ENCODE measurements at regions not wholly inside any gene's neighbourhood (a gene's known extent, or its start where the extent isn't known, plus 50 kb on each side); places are given as distances from the start of the nearest gene placed in this dataset.

DNA sequence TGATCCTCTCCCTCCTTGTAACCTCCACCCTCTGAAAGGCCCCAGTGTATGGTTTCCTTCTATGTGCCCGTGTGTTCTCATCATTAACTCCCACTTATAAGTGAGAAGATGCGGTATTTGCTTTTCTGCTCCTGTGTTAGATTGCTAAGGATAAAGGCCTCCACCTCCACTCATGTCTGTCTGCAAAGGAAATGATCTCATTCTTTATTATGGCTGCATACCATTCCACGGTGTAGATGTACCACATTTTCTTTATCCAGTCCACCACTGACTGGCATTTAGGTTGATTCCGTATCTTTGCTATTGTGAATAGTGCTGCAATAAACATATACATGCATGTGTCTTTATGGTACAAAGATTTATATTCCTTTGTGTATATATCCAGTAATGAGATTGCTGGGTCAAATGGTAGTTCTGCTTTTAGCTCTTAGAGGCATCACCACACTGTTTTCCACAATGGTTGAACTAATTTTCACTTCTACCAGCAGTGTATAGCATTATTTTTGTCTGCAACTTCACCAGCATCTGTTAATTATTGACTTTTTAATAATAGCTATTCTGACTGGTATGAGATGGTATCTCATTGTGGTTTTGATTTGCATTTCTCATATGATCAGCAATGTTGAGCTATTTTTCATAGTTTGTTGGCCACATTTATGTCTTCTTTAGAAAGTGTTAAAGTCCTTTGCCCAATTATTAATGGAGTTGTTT lies 1030.9 kb downstream of the FSTL5 start:
- no peak for DNase-seq (ENCODE audit: low read depth)

GRCh38 chr4:161121451-161121850 lies 1042.3 kb downstream of the FSTL5 start:
- no peak for DNase-seq (ENCODE audit: low read depth)

- DNase-seq (ENCODE audit: low read depth) = no peak
Measured at GRCh38 chr4:161101881-161102280, 1061.9 kb downstream of the FSTL5 start.

GRCh38 chr4:161097821-161098220 lies 1066.0 kb downstream of the FSTL5 start:
- DNase-seq (ENCODE audit: low read depth) = no peak

DNA sequence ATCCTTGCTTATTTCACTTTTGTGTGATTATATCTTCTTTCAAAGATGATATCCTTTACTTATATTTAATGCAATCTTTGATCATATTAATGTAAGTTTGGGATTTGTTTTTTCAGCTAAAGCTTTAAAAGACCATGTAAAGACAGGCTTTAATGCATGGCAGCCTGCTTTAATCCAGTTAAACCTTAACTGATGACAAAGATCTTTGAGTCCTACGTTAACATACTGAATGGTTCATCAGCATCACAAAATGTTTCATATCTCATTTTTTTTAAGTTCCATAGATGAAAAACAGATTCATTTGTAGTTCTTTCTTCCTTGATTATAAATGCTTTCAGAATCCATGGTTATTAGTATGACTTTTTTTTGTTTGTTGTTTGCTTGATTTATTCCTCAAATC lies 1102.8 kb downstream of the FSTL5 start:
- no peak for DNase-seq (ENCODE audit: low read depth)
